GM18498 (cell line): ENCODE measurements at regions not wholly inside any gene's neighbourhood (a gene's known extent, or its start where the extent isn't known, plus 50 kb on each side); places are given as distances from the start of the nearest gene placed in this dataset.

Experiments used
- ATAC-seq: cut with Tn5 transposase; IDR thresholded peaks from one replicate; pipeline ENCODE4 v1.9.1; 2021; ENCODE audit warnings: mild to moderate bottlenecking, moderate library complexity; ENCODE audit not compliant: unreplicated experiment

DNA sequence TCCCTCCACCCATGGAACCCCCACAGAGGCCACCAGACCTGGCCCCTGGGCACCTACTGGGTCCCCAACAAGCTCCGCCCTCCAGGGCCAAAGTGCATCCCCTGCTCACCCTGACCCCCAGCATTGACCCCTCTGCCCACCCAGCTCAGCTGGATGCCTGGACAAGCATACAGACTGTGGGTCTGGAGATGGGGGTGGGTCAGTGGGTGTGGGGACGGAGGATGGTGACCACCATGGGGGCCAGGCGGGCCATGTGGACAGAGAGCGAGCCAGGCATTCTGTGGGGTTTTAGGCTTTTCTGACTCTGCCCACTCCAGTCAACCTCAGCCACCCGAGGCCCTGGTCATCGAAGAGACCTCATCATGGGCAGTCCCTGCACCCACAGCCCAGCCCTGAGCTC, 183.7 kb downstream of the BRD1 start:
- no peak for ATAC-seq

DNA sequence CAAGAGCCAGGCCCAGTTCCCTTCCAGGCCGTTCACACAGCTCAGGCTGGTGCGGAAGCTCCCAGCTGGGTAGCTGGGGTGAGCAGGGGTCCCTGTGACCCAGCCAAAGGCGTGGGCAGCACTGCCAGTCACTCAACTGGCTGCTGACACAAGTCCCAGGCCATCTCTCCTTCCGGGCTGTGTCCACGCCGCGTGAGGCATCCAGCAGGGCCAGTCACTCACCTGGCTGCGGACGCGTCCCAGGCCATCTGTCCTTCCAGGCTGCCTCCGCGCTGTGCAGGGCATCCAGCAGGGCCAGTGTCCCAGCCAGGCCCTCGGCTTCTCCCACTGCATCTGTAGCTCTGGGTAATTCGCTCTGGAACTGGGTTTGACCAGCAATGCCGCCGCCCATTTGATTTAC, 184.2 kb downstream of the BRD1 start:
- no peak for ATAC-seq

DNA sequence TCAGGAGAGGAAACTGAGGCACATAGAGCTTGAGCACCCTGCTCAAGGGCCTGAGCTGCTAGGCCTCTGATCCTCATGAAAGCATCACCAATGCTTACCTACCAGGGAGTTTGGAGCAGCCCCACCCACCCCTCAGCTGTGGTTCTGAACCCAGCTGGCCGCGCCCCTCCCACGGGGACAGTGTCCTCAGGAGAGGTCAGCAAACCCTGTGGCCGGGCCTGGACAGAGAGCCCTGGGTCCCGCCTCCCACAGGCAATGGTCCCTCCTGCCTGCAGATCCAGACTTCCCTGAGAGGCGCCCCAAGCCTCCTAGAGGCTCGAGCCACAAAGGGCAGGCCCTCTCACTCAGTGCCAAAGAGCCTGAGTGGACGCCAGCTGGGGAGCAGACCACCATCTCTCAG, 184.9 kb downstream of the BRD1 start:
- no peak for ATAC-seq

DNA sequence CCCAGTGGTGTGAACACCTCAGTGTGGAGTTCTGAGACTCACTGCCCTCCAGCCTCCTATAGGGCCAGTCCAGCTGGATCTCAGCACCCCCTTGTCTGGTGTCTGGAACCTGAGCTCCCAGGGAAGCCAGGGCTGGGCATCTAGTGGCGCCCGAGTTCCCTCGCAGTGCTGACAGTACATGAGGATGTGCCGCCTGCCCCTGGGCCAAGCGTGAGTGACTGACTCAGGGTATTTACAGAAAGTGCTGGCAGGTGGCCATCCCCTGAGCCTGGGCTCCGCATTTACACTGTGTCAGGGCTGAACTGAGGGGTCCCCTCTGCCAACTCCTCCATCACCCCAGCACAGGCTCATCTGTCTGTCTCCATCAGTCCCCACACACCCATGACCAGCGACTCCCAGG, 185.3 kb downstream of the BRD1 start:
- ATAC-seq = no peak

DNA sequence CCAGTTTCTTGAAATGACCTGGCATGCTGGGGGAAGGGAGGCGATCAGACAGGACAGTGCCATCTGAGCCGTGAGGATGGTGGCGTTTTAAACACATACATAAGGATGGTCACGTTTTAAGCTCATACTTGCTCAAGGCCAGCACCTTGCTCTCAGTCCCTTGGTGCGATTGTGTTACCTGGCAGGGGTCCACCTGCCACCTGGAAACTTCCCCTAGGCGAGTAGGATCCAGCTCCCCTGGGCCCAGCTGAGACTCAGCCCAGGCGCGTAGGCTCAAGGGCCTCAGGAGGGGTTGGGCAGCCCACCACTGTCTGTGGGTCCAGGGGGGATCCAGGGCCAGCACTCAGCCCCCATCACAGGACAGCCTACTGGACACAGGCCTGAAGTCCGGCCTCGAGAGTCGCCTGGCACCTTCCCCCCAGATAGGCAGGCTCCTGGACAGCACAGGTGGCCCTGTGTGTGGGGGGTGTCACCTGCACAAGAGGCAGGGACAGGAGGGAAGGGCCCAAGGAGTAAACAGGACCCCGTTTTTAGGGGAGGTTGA, 185.8 kb downstream of the BRD1 start:
- no peak for ATAC-seq

DNA sequence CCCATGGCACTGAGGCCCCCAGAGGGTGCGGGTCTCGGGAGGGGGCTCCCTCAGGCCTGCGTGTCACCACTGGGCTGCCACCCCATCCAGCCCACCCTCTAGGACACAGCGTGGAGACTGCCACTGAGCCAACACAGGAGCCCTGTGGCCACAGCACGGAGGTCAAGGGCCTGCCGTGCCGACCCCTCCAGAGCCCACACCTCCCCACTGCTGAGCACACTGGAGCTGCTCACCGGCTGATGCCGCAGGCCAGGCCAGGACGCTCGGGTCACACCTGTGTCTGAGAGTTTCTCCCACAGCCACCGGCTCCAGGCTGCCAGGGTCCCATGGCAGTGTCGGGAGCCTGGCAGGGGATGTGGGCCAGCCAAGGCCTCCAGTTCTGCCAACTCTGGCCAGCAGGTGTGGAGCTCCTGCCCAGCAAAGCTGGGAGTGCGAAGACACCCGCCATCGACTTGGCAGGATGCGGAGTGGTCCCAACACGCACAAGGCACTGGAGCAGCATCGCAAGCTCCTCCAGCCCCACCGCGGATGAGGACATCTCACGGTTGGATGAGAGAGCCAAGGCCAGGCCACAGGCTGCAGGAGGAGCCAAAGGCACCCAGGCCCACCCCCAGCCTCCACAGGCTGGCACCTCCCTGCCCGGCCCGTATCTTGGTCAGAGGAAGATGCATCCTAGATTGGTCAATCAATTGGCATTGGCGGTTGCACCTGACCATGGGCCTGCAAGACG, 187.1 kb downstream of the BRD1 start:
- ATAC-seq = no peak

DNA sequence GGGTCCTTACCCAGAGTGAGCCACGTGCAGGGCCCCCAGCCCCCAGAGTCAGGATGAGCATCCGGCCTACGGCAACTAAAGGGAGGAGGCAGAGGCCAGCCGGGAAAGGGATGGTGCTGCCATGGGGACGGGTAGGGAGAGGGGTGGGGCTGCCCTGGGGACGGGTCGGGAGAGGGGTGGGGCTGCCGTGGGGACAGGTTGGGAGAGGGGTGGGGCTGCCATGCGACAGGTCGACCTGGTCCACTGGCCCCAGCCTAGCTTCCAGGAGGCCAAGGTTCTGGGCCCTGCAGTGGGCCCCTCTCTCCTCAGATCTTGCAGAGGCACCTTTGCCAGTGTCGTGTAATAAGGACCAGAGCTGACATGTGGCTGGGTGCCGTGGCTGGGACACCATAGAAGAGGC, 187.7 kb downstream of the BRD1 start:
- ATAC-seq = no peak

DNA sequence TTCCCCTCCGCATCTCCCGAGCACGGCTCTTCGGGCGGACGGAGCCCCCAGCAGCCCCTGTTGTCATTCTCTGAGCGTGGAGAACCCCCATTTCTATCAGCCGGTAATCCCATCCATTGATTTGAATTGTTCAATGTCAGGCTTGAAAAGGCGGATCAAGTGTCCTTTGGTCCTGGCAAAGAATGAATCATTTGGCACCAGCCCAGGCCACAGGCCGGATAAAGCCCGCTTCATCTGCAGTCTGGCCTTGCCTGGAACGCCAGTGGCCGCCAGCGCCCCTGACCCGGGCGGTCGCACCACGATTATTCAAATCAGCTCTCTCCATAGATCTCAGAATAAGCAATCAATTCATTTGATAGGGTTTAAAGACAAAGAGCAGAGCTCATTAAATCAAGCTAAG, 188.9 kb downstream of the BRD1 start:
- no peak for ATAC-seq

DNA sequence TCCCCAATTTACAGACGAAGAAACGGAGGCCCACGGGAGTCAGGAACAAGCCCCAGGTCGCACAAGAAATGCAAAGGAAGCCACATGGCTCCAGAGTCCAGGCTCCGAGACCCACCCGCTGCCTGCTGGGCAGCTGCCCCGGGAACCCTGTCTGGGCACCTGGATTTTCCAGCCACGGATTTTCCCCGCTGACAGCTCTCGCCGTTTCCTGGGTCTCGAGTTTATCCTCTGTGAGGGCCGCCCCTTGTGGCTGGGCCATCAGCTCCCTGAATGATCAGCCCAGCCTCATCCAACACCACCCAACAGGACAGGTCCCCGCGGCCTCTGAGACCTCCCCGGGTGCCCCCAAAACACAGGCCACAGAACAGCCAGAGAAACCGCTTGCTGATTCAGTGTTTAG, 189.7 kb downstream of the BRD1 start:
- no peak for ATAC-seq

DNA sequence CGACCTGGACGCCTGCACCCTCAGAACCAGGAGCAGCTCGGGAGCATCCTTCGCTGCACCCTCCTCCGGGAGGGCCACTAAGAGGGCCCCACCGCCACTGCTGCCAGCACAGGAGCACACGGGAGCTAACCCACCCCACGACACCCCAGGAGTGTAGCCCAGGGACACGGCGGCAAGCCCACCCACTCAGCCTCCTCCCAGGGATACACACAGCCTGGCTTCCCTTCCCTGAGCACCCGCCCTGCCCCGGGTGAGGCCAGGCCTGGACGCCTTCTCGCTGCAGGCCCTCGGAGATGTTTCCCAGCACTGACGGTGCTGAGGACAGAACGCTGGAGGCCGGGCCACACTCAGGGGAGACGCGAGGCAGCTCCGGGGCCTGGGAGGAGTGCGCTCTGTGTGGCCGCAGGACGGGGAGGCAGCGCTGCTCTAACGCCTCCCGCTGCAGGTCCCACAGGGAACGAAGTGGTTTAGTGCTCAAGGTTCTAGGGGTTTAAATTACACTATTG, 190.4 kb downstream of the BRD1 start:
- no peak for ATAC-seq

DNA sequence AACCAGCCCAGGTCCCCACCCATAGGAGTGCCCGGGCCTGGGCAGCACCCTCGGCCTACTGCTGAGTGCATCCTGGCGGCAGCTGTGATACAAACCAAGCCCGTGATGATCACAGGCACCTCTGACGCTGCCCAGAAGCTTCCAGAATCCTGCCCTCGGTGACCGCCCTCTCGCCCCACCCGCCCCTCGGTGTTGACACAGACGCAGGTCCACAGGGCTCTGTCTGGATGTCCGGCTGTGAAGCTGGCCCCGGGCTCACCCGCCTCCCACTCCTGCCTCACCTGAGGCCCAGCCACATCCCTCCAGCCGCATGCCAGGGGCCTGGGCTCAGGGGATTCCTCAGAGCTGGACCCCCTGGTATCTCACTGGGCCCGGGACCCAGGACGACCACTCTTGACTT, 191.0 kb downstream of the BRD1 start:
- no peak for ATAC-seq

DNA sequence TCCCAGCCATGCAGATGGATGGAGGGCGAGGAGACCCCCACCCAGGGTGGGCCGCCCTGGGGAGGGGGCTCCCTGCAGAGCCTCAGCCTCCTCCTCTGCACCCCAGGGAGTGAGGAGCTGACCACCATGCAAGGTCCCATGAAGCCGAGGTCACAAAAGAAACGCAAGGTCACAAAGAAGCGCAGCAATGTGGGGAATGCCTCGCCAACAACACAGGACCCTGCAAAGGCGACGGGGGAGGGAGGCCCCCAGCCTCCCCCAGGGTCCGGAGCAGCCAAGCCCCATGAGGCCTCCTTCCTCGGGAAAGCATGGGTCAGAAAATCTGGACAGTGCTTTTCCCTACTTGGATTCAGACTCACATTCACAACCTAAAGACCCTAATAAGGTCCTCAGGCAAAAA, 191.5 kb downstream of the BRD1 start:
- no peak for ATAC-seq

DNA sequence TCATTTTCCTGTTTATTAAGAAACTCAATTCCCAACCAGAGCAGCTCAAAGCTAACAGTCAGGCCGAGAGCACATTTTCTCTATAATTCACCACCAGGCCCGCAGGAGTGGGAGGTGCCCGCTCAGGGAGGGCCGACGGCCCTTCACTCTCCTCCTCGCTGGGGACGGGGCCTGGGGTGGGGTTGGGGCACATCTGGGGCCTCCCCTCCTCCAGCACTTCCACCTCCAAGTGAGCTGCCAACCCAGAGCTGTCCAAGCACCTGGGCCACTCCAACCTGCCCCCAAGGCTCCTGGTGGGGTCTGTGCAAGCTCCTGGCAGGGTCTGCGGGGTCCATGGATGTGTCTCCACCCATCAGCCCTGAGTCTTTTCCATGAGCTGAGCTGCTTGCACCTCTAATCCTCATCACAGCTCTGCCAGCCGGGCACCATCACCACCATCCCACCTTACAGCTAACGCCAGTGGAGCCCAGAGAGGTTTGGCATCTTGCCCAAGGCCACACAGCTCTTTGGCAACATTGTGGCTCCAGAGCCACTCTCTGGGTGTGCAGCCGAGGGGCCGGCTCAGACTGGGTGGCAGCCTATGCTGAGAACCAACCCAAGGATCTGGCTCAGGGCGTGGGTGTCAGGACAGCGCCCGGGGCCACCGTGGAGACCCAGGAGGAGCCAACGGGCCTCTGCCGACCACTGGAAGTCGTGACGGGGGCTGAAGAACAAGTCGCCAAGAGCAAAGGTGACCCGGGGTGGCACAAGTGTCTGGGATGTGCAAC, 193.5 kb downstream of the BRD1 start:
- ATAC-seq = no peak

DNA sequence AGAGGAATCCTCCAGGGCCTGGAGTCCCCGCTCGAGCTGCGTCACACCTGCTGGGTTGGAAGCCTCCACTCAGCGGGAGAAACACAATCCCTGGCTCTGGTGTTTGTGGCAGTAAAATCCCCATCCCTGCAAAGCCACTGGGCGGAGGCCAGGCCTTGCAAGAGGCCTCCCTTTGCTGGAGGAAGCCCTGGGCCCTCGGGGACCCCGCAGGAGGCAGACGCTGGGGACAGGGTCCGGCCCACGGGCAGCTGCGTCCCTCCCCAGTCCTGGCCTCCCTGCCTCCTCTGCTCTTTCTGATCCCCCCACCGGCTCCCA, 194.7 kb downstream of the BRD1 start:
- no peak for ATAC-seq

DNA sequence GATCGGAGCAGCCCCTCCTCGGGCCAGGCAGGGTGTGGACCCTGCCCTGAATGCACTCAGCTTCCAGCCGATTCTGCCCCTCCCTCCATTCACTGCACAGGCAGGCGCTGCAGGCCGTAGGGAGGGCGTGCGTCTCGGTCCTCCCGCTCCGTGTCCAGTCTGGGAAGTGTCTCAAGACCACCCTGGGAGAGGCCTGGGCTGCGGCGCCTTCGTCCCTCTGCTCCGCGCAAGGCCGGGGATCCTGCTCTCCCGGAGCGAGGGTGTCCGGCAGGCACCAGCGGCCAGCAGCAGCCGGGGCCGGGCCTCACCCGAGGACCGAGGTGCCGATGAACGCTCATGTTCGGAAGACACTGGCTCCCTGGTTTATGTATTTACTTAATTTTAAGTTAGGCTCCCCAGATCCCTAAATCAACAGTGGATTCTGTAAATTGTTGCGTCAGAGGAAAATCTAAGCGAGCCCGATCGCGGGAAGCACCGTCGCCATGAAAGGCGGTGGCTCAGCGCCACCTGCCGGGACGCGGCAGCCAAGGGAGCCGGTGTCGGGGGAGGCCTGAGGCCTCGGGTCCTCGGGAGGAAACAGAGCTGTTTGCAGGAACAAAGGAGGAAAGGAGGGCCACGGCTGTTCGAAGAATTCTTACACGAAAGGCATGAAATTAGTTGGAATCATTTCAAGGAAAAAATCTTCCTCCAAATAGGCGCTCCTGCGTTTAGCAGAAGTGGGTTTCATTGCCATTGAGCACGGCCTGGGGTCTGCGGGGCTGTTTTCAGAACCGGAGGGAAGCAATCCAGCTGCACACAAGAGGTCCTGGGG, 195.3 kb downstream of the BRD1 start:
- no peak for ATAC-seq

DNA sequence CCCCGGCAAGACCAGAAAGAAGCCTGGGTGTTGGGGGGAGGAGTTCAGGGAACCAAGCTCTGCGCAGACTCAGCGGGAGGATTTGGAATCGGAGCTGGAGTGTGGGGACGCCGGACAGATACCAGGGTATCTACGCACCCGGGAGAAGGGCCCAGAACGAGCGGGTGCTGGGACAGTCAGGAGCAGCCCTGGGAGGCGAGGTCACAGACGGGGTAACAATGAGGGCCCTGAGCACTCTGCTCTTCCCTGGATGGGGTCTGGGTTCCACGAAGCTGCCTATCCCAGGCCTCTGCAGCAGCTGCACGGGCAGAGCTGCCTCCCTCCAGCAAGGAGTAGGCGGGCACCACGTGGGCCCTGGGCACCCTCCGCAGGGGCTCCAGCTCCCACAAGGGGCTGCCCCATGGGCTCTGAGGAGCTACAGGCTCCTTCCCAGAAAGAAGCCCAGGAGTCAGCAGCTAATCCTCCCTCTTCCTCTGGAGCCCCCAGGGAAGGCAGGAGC, 197.2 kb downstream of the BRD1 start:
- ATAC-seq = no peak

DNA sequence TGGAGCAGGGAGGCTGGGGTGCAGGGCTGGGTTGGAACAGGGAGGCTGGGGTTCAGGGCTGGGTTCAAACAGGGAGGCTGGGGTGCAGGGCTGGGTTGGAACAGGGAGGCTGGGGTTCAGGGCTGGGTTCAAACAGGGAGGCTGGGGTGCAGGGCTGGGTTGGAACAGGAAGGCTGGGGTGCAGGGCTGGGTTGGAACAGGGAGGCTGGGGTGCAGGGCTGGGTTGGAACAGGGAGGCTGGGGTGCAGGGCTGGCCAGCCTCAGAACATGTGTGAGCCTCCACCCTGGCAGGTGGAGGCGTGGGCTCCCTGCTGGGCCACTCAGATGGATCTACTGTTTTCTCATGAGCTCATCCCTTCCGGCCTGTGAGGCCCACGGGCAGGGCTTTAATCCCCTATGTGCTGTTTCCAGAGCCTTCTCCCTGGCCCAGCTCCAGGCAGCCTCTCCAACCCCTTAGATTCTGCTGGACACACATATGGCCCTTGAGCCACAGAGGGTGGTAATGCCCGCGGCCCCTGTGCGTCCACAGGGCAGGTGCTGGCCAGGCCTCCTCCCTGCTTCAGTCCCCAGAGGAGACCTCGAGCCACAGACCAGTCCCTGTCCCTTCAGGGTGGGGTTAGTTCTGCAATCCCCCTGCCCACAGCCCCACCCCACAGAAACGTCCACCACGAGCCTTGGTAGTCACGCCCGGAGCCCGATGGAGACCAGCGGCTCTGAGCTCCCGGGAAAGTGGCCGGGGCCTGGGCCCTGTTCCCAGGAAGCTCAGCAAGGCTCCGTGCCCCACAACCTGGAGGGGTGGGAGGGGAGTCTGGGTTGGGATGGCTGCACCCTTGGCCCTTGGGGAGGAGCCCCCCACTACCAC, 197.9 kb downstream of the BRD1 start:
- no peak for ATAC-seq

DNA sequence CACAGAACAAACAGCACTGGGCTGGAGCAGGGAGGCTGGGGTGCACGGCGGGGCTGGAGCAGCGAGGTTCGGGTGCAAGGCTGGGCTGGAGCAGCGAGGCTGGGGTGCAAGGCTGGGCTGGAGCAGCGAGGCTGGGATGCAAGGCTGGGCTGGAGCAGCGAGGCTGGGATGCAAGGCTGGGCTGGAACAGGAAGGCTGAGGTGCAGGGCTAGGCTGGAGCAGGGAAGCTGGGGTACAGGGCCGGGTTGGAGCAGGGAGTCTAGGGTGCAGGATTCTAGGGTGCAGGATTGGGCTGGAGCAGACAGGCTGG, 198.5 kb downstream of the BRD1 start:
- no peak for ATAC-seq

DNA sequence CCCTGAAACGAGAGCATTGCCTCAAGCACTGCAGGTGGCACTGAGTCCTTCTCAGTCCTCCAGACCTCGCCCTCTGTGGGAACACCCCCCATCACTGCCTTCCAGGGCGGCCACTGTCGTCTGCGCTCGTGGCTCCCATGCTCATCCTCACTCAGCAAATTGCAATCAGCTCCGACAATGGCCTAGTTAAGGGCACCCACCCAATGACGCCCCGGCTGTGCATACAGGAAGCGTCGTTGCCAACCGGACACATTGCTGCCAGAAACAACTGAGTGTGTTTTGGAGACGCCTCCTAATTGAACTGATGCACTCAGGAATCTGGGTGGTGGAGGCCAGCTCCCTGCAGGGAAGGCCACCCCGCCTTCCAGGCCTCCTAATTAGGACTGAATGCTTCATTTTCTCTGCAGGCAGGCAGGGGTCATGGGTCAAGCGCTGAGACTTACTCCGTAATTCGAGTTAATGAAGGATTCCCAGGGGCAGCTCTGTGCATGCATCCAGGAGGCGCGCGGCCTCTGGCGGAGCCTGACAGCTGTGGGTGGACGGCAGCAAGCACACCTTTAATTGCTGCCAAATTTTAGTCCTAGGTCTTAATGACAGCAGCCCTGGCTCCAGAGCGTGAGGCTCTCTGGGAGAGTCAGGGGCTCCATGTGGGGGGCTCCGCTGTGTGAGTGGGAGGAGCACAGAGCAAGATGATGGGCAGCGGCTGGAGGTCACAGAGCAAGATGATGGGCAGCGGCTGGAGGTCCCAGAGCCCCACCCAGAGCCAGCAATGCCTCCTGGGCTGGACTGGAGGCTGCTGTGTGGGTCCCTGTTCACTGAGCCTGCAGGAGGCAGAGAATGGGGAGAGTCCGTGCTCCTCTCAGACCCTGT, 199.0 kb downstream of the BRD1 start:
- ATAC-seq = no peak
